Prostate gland (tissue), 2 donors: ENCODE measurements at regions not wholly inside any gene's neighbourhood (a gene's known extent, or its start where the extent isn't known, plus 50 kb on each side); places are given as distances from the start of the nearest gene placed in this dataset.

Experiments used
- POLR2A ChIP-seq: fragments of 450-650 bp; IDR thresholded peaks from one replicate; pipeline ENCODE4 v1.6.1; 2016; ENCODE audit warnings: antibody characterized with exemption, mild to moderate bottlenecking
- POLR2AphosphoS5 ChIP-seq: sonication (generic); formaldehyde crosslinking; IDR thresholded peaks from one replicate; pipeline ENCODE4 v1.6.1; 2017; ENCODE audit warnings: antibody characterized with exemption
- TF ChIP-seq, protein P1 (sequence below), 4 experiments: fragments of 200-600 bp in 2 of 4; fragments of 450-650 bp in 2 of 4; sonication (generic) in 2 of 4; IDR thresholded peaks; 1 replicate in 3 of 4; 2 replicates in 1 of 4; pipeline ENCODE4 v1.5.1; 2016 to 2019; ENCODE audit warnings: antibody characterized with exemption in 4 of 4, mild to moderate bottlenecking in 2 of 4, moderate library complexity in 2 of 4

DNA sequence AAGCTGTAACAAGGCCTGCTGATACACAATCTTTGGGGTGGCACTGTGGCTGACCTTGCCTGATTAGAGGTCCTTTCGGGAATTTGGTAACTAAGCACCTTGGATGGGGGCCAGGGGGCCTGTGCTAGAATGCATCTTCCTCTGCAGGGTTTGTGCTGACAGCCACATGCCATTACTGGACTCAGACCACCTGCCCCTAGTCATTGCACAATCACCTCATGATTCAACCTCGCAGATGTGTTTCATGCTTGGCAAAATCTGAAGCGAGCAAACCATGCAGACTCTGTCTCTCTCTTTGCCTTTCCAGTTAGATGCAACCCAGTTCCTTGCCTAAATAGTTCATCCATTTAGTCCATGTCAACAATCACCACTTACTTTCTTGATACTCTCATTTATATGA lies 96.5 kb upstream of the ERCC6L2 start:
- TF ChIP-seq, protein P1, sequence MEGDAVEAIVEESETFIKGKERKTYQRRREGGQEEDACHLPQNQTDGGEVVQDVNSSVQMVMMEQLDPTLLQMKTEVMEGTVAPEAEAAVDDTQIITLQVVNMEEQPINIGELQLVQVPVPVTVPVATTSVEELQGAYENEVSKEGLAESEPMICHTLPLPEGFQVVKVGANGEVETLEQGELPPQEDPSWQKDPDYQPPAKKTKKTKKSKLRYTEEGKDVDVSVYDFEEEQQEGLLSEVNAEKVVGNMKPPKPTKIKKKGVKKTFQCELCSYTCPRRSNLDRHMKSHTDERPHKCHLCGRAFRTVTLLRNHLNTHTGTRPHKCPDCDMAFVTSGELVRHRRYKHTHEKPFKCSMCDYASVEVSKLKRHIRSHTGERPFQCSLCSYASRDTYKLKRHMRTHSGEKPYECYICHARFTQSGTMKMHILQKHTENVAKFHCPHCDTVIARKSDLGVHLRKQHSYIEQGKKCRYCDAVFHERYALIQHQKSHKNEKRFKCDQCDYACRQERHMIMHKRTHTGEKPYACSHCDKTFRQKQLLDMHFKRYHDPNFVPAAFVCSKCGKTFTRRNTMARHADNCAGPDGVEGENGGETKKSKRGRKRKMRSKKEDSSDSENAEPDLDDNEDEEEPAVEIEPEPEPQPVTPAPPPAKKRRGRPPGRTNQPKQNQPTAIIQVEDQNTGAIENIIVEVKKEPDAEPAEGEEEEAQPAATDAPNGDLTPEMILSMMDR (IDR thresholded peaks at IDR 0.05): no peak
- TF ChIP-seq POLR2AphosphoS5 (no peak), POLR2A (no peak)
